Mucosa of gallbladder (tissue), 1 donor: ENCODE measurements at regions not wholly inside any gene's neighbourhood (a gene's known extent, or its start where the extent isn't known, plus 50 kb on each side); places are given as distances from the start of the nearest gene placed in this dataset.

ENCODE experiments used
- DNase-seq: peaks from one replicate; pipeline ENCODE4 v3.0.0-alpha.2; 2020; ENCODE audit warnings: low spot score
- donor health status: DM: no; HTN: no; CAD: no.

DNA sequence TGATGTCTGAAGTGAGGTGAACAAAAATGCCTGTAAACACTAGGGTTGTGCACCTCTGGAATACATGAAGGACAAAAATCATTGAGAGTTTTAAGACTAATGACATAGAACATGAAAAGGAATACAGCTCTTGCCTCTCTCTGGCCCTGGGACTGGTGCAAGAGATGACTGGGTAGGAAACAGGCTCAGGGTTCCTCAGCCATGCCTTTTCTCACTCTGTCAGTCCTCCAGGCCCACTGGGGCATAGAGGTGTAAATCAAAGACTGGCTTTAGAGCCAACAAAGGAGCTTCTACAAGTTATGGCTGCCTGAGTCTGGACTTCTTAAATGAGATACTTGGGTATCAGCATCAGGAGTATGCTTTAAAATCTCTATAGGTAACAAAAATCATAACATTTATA is 554.7 kb upstream of the KCNMB2 start:
- DNase-seq: no peak

DNA sequence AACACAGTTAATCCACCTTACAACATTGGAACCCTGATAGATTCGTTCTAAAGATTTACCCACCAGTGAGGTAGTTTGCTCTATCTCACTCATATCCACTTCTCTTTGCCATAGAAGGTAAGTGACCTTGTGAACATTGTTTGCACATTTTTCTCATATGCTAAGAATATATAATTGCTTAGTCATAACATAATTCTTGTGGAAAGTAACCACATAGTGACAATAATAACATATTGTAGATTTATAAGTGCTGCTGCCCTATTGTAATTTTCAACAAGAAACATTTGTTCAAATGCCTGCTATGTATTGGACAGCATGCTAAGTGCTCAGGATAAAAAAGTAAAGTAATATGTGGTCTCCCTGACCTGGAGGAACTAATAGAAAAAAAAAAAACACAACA is 554.2 kb upstream of the KCNMB2 start:
- DNase-seq: no peak

DNA sequence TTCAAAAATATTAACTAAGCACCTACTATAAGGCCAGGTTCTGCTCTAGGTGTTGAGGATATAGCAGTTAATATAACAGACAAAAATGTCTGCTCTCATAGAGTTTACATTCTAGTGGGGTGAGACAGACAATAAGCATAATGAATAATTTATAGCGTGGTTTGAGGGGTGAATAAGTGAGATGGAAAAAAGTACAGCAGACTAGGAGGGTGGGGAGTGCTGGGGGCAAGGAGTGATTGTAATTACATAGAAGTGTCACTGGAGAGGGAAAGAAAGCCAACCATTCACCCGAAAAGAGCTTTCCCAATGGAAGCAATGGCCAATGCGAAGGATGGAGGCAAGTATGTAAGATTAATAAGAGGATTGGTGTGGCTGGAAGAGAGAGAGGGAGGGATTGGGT is 552.9 kb upstream of the KCNMB2 start:
- no peak for DNase-seq

DNA sequence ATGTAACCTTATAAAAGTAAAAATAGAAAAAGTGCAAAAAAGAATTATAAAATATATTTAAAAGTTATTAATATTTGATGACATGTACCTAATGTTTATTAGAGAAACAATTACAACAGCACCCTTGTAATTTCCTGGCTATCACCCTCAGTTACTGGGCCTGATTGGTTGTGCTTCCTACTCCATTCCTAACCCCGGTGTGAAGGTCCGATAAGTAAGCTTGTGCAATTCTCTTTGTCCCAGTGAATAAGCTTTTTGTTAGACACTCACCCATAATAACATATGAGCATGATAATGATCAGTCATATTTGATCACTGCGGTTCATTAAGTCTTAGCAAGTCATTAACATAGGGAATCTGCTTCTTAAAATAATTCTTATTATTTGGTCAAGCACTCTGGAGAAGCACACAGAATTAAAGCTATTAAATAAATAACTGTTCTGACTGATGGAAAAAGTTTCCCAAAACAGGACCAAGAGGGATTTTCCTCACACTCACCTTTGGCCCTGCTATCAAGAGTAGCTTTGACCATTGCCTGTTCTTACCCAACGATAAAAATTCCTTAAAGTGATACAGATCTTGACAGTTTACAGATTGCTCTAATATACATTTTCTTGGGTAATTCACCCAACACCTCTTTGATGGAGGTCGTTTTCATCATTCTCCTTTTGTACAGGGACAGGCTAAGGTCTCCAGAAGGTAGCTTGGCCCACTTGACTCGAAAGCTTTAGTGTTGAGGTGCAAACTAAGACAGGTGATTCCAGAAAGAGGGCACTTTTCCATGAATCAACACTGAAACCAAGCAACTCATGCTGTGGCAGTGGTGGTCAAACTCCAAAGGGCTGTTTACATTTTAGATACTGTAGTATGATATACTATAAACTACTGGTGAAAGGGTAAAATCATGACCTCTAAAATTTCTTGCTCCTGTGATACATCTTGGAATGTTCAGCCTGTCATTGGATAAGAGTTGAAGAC is 543.0 kb upstream of the KCNMB2 start:
- no peak for DNase-seq

- no peak for DNase-seq
Measured at GRCh38 chr3:177994976-177995375, 541.3 kb upstream of the KCNMB2 start.

- no peak for DNase-seq
Measured at GRCh38 chr3:177995381-177996085, 540.7 kb upstream of the KCNMB2 start.

GRCh38 chr3:178001670-178002101 is 534.5 kb upstream of the KCNMB2 start:
- no peak for DNase-seq

GRCh38 chr3:178002113-178002512 is 534.1 kb upstream of the KCNMB2 start:
- DNase-seq: no peak

DNA sequence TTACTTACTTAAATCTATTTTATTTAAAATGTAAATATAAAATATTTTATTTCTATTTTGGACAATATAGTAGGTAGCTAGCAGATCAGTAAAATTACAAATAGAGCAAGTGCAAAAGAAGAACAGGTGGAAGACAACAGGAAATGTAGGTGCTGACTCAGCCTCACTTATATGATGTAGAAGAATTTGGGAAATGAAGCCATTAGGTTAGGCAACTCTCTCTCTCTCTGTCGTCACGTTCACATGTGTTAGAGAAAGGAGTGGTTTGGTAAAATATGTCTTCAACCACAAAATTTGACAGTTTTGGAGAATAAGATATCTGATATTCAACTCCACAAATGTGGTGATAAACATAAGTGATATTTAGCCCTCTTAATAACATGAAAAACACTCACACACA is 532.5 kb upstream of the KCNMB2 start:
- no peak for DNase-seq

DNA sequence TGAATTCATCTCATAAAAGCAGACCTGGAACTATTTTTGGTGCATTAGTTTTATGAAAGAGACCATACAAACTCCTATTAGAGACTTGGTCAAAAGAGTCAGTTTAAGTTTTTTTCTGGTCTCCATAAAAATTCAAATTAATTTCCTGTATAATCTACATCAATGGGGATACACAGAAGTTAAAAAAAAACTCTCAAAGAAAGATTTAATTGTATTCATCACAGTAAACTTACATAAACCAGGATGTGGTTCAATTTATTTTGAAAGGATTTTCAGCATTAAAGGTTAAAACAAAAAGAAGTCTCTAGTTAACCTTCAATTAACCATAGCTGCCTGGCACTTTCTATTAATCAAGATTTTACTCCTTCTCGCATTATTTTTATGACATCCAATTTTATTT is 530.3 kb upstream of the KCNMB2 start:
- no peak for DNase-seq

GRCh38 chr3:178010306-178010705 is 525.9 kb upstream of the KCNMB2 start:
- DNase-seq: no peak

- no peak for DNase-seq
Measured at GRCh38 chr3:178019645-178020044, 516.6 kb upstream of the KCNMB2 start.

DNA sequence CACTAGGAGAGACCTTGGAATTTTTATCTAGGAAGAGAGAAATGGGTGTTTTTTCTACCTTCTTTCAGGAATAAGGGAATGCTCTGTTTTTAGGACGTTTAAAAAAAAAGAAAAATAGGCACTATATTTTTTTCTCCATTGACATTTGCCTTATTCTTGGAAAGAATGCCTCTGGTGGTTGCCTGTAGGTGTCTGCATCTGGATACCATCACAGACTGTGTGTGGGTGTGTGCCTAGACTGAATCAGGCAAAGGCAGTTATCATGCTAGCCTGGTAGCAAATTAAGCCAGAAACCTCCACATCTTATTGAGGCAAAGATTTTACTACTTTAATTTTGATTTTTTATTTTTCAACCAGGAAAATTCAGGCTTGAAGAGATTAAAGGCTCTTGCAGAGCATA is 513.6 kb upstream of the KCNMB2 start:
- DNase-seq: no peak

GRCh38 chr3:178028933-178029332 is 507.3 kb upstream of the KCNMB2 start:
- DNase-seq: no peak

- DNase-seq: no peak
Measured at GRCh38 chr3:178036451-178037144, 499.6 kb upstream of the KCNMB2 start.

DNA sequence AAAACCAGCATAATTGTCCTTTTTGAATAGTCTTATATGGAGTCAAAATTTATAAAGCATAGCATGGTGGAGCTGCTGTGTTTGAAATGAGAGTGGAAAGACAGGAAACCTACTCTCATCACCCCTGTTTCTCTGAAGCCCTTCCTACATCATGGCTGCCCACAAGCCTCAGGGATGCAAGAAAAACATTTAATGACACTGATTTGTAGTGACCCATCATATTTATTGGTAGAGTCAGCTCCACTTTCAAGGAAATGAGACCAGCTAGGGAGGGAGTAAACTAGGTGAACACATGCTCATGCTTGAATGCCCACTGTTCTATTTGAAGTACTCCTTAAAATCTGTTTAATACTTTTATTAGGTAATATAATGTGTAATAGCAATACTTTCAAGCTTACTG is 494.3 kb upstream of the KCNMB2 start:
- DNase-seq: no peak

GRCh38 chr3:178042376-178042775 is 493.9 kb upstream of the KCNMB2 start:
- no peak for DNase-seq

DNA sequence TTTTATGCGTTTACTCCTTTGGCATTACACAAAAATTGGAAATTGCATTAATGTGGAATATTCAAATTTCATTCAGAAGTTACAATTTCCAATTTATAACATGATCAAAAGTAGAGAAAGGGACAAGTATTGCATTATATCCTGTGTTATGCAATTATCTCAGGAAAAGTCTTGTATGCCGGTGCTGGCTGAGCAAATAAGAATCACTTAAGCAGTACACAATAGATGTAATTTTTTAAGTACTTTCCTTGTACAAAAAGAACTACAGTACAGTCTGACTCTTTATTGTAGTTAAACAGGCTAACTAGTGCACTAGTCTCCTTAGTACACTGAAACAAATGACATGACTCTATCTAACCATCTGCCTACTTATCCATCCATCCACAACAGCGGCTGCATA is 493.2 kb upstream of the KCNMB2 start:
- no peak for DNase-seq

- DNase-seq: no peak
Measured at GRCh38 chr3:178044320-178044719, 491.9 kb upstream of the KCNMB2 start.

DNA sequence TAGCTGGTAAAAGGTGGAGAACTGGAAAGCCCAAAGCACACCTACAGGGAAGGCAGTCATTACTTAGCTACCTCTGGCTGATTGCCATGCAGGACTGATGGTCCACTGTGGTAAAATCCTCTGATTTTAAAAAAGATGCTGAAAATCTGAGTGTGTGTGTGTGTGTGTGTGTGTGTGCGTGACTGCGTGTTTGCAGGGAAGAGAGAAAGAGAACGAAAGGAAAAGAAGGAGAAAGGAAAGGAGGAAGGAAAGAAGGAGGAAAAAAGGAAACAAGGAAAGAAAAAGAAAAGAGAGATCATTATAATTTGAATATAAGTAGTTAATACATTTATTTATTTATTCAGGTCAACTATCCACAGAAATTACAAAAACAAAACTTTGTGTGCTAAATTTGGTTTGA is 488.7 kb upstream of the KCNMB2 start:
- DNase-seq: no peak

DNA sequence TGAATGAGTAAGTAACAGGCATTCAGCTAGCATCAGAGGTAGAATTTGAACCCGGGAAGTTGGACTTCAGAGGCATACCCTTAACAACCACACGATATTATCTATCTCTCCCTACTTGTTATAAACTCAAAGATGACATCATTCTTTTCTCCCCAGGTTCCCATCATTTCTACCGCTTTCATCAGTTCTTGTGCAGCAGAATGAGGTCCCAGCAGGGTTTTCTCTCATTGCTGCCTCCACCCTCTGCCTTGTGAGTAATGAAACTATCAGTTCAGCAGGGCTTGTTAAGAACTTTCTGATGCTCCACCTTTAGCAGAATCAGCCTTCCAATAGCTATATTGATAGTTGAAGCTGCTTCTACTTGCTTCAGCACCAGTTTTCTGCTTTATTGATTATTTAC is 487.5 kb upstream of the KCNMB2 start:
- no peak for DNase-seq

DNA sequence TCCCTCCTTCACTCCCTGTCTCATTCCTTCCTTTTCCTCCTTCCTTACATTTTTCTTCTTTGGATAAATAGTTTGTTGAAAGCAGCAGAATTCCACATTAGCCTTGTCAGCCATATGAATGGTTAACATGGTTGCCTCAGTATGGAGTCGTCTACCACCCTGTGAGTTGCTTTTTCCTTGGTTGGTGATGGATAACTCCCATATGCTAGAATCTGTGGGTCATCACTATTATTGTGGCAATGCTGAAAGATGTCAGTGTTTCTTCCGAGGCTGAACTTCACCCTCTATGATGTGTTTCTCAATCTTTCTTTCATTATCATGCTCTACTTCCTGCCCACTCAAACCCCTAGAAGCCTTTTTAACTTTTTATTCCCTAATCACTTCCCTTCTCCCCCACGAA is 481.8 kb upstream of the KCNMB2 start:
- no peak for DNase-seq

DNA sequence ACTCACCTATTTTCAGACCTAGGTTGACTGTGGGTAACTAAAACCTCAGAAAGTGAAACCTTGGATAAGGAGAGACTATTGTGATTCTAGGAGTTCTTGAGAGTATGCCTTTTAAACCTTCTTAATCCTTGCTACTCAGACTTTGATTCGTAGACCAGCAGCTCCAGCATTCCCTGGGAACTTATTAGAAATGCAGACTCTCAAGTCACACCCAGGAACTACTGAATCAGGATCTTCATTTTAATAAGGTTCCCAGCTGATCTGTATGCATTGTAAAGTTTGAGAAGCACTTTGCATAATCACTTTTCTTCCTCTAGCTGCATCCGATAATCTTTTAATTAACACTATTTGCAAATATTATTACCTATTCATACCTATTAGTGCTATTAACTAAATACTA is 480.3 kb upstream of the KCNMB2 start:
- no peak for DNase-seq
